Upper lobe of right lung (tissue), 1 donor: ENCODE measurements at regions not wholly inside any gene's neighbourhood (a gene's known extent, or its start where the extent isn't known, plus 50 kb on each side); places are given as distances from the start of the nearest gene placed in this dataset.
"Not testable (repeated sequence)": the region's sequence is repeated elsewhere in the genome, so short reads cannot be mapped to it uniquely, and the experiment has no call there.

Source experiments
- ATAC-seq: fragments of 200-7000 bp; cut with Tn5 transposase; one replicate; pipeline ENCODE4 v1.9.1; 2020; ENCODE audit warnings: mild to moderate bottlenecking, moderate library complexity
- DNase-seq: peaks from one replicate; pipeline ENCODE4 v3.0.0-alpha.2; 2020
- H3K27ac ChIP-seq: fragments of 200-600 bp; one replicate; pipeline ENCODE4 v1.8.0; 2022
- H3K27me3 ChIP-seq: fragments of 200-600 bp; one replicate; pipeline ENCODE4 v1.8.0; 2022; ENCODE audit warnings: mild to moderate bottlenecking
- H3K36me3 ChIP-seq: fragments of 200-600 bp; one replicate; pipeline ENCODE4 v1.8.0; 2022
- H3K4me1 ChIP-seq: fragments of 200-600 bp; one replicate; pipeline ENCODE4 v1.8.0; 2022
- H3K4me3 ChIP-seq: fragments of 200-600 bp; one replicate; pipeline ENCODE4 v1.8.0; 2022; ENCODE audit warnings: mild to moderate bottlenecking
- H3K9me3 ChIP-seq: fragments of 200-600 bp; one replicate; pipeline ENCODE4 v1.8.0; 2022
- CTCF ChIP-seq: fragments of 200-600 bp; IDR thresholded peaks from one replicate; pipeline ENCODE4 v1.8.0; 2022; ENCODE audit warnings: antibody characterized with exemption
- intact Hi-C: fragments of 100-400 bp; cut with DNase I; formaldehyde crosslinking; loops from one replicate; pipeline ENCODE4 v1.11.0; 2022
- donor health status: DM: no; HTN: yes; CAD: no; lungs with severe emphysema.

DNA sequence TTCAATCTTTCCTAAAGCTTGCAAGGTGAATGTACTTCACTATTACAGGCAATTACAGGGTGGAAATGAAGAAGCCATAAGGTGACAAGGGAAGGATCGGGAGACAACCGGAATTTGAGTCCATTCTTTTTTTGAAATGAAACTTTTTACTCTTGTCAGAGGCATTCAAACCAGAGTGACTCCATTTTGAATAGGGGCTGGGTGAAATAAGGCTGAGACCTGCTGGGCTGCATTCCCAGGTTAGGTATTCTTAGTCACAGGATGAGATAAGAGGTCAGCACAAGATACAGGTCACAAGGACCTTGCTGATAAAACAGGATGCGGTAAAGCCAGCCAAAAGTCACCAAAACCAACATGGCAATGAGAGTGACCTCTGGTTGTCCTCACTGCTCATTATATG, 363.3 kb downstream of the TYW1 start:
- DNase-seq = no peak
- H3K36me3 ChIP-seq = no peaks in the 10 kb centered on the region
- TF ChIP-seq CTCF = no peak

GRCh38 chr7:67361150-67361549, 364.5 kb downstream of the TYW1 start:
- no peak for TF ChIP-seq CTCF
- H3K9me3 ChIP-seq = peaks cover 9% of the 10 kb centered on the region
- H3K27me3 ChIP-seq = no peaks in the 10 kb centered on the region
- no peaks in the 10 kb centered on the region for H3K36me3 ChIP-seq
- H3K27ac ChIP-seq = no peak overlapping the region
- intact Hi-C loops = no loop called here
- no peak for ATAC-seq
- no peak for DNase-seq
- no peaks in the 10 kb centered on the region for H3K4me1 ChIP-seq
- H3K4me3 ChIP-seq = no peak overlapping the region

More for the DNA sequence above, 363.3 kb downstream of the TYW1 start:
- H3K4me1 ChIP-seq = no peaks in the 10 kb centered on the region
- H3K9me3 ChIP-seq = peaks cover 9% of the 10 kb centered on the region
- ATAC-seq = no peak
- H3K4me3 ChIP-seq = no peak overlapping the region
- no peak overlapping the region for H3K27ac ChIP-seq
- intact Hi-C loops = no loop called here
- no peaks in the 10 kb centered on the region for H3K27me3 ChIP-seq

DNA sequence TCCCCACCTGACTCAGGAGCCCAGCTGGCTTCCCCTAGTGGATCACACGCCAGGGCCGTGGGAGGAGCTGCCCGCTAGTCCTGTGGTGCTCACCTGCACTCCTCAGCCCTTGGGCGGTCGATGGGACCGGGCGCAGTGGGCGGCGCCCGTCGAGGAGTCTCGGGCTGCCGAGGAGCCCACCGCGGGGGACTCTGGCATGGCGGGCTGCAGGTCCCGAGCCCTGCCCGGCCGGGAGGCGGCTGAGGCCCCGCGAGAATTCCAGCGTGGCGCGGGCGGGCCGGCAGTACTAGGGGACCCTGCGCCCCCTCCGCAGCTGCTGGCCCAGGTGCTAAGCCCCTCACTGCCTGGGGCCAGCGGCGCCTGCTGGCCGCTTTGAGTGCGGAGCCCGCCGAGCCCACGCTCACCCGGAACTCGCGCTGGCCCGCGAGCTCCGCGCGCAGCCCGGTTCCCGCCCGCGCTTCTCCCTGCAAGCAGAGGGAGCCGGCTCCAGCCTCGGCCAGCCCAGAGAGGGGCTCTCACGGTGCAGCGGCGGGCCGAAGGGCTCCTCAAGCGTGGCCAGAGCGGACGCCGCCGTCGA, 367.9 kb downstream of the TYW1 start:
- Histone ChIP-seq H3K9me3 (no peaks in the 10 kb centered on the region), H3K27ac (no peak overlapping the region), H3K27me3 (no peaks in the 10 kb centered on the region), H3K36me3 (no peaks in the 10 kb centered on the region), H3K4me3 (no peak overlapping the region), H3K4me1 (no peaks in the 10 kb centered on the region)
- ATAC-seq = peak; percentile 21
- intact Hi-C loops = no loop called here
- no peak for DNase-seq
- TF ChIP-seq CTCF = no peak

GRCh38 chr7:67371429-67372305, 375.0 kb downstream of the TYW1 start:
- H3K36me3 ChIP-seq = no peaks in the 10 kb centered on the region
- TF ChIP-seq CTCF = peak; percentile 87
- no peak overlapping the region for H3K4me3 ChIP-seq
- H3K9me3 ChIP-seq = no peaks in the 10 kb centered on the region
- peak; percentile 67 for DNase-seq
- no peak overlapping the region for H3K27ac ChIP-seq
- H3K27me3 ChIP-seq = peaks cover 11% of the 10 kb centered on the region
- intact Hi-C loops = no loop called here
- no peaks in the 10 kb centered on the region for H3K4me1 ChIP-seq
- ATAC-seq = peak; percentile 97

DNA sequence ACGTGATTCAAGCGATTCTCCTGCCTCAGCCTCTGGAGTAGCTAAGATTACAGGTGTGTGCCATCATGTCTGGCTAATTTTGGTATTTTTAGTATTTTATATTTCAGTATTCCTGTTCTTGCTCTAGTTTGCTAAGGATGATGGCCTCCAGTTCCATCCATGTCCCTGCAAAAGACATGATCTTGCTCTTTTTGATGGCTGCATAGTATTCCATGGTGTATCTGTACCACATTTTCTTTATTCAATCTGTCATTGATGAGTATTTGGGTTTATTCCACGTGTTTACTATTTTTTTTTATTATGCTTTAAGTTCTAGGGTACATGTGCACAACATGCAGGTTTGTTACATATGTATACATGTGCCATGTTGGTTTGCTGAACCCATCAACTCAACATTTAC, 376.8 kb downstream of the TYW1 start:
- H3K36me3 ChIP-seq, H3K27ac ChIP-seq, H3K4me3 ChIP-seq, H3K4me1 ChIP-seq, intact Hi-C loops, H3K9me3 ChIP-seq, DNase-seq, ATAC-seq: not testable (repeated sequence)
- peaks cover 11% of the 10 kb centered on the region for H3K27me3 ChIP-seq

DNA sequence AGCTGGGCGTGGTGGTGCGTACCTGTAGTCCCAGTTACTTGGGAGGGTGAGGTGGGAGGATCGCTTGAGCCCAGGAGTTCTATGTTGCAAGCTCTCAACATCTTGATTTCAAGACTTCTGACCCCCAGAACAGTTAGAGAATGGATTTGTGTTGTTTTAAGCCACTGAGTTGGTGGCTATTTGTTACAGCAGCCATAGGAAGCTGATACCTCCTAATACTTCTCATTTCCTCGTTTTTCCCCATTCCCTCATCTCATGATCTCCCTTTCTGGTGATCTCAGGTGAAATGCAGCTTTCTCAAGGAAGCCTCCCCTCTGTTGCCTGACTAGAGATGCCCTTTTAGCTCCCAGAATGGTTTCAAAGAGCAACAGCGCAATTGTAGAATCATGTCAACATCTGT, 378.8 kb downstream of the TYW1 start:
- TF ChIP-seq CTCF = no peak
- Histone ChIP-seq H3K27ac (no peak overlapping the region), H3K4me1 (no peaks in the 10 kb centered on the region), H3K27me3 (peaks cover 9% of the 10 kb centered on the region), H3K9me3 (no peaks in the 10 kb centered on the region), H3K4me3 (no peak overlapping the region), H3K36me3 (no peaks in the 10 kb centered on the region)
- ATAC-seq = no peak
- intact Hi-C loops = no loop called here
- no peak for DNase-seq
